ENCODE measurements at regions not wholly inside any gene's neighbourhood (a gene's known extent, or its start where the extent isn't known, plus 50 kb on each side); places are given as distances from the start of the nearest gene placed in this dataset.

GRCh38 chr5:89604342-89604741, 721.4 kb upstream of the MEF2C start:
- no peak for TF ChIP-seq CTCF (conservative IDR thresholded peaks at IDR 0.05; ENCODE audit: low read depth, low read length)
- TF ChIP-seq EZH2 (IDR thresholded peaks at IDR 0.05; ENCODE audit: low read length, unreplicated experiment), result no peak

All from PC-3 (cell line).